PC-3 (cell line): ENCODE measurements at regions not wholly inside any gene's neighbourhood (a gene's known extent, or its start where the extent isn't known, plus 50 kb on each side); places are given as distances from the start of the nearest gene placed in this dataset.

Source experiments
- ATAC-seq: fragments of 200-7000 bp; cut with Tn5 transposase; 2 replicates; pipeline ENCODE4 v1.9.1; 2020; ENCODE audit warnings: mild to moderate bottlenecking, moderate library complexity
- BruUV-seq: library from RNA; stranded (reverse); fragments of 400-500 nt; replicated peaks from 2 replicates; lab custom pipeline; 2021; lab: Mats Ljungman, UMichigan
- CTCF ChIA-PET: fragments of 300-600 bp; sonication (Branson Sonifier 250); formaldehyde crosslinking; loops from one replicate; lab custom pipeline; 2022; ENCODE audit warnings: antibody characterized with exemption; lab: Charles Lee
- POLR2A ChIA-PET: fragments of 300-600 bp; sonication (Branson Sonifier 250); formaldehyde crosslinking; loops from one replicate; lab custom pipeline; 2022; ENCODE audit warnings: antibody characterized with exemption; ENCODE audit not compliant: unreplicated experiment; lab: Charles Lee
- DNase-seq: peaks from one replicate; pipeline ENCODE4 v3.0.0-alpha.2; 2015
- H2AFZ ChIP-seq: fragments of 300-600 bp; sonication (generic); 2 replicates; pipeline ENCODE4 v1.6.0; 2016; ENCODE audit warnings: antibody characterized with exemption, low read length
- H3F3A ChIP-seq: fragments of 300-600 bp; sonication (generic); one replicate; pipeline ENCODE4 v1.6.0; 2017; ENCODE audit warnings: antibody characterized with exemption, low read length, control low read depth, mild to moderate bottlenecking; ENCODE audit not compliant: unreplicated experiment
- H3K27ac ChIP-seq: fragments of 300-600 bp; sonication (generic); 2 replicates; pipeline ENCODE4 v1.5.1; 2016; ENCODE audit warnings: mild to moderate bottlenecking, low read length
- H3K27me3 ChIP-seq: fragments of 300-600 bp; sonication (generic); 2 replicates; pipeline ENCODE4 v1.6.1; 2016; ENCODE audit warnings: low read length, mixed read lengths
- H3K36me3 ChIP-seq: fragments of 300-600 bp; sonication (generic); 2 replicates; pipeline ENCODE4 v1.6.1; 2016; ENCODE audit warnings: low read depth, mixed run types, low read length, mixed read lengths
- H3K4me1 ChIP-seq: fragments of 300-600 bp; sonication (generic); 2 replicates; pipeline ENCODE4 v1.5.1; 2016; ENCODE audit warnings: low read length; ENCODE audit not compliant: insufficient read depth
- H3K4me2 ChIP-seq: fragments of 300-600 bp; sonication (generic); 2 replicates; pipeline ENCODE4 v1.6.0; 2016; ENCODE audit warnings: low read length
- H3K4me3 ChIP-seq: fragments of 300-600 bp; sonication (generic); 2 replicates; pipeline ENCODE4 v1.5.1; 2016; ENCODE audit warnings: mild to moderate bottlenecking, low read length, mixed read lengths
- H3K79me2 ChIP-seq: fragments of 300-600 bp; sonication (generic); 2 replicates; pipeline ENCODE4 v1.6.1; 2017; ENCODE audit warnings: low read length, mixed read lengths
- H3K9ac ChIP-seq: fragments of 300-600 bp; sonication (generic); 2 replicates; pipeline ENCODE4 v1.6.0; 2016; ENCODE audit warnings: mild to moderate bottlenecking, low read length
- H3K9me2 ChIP-seq: fragments of 300-600 bp; sonication (generic); replicated peaks from 2 replicates; pipeline ENCODE4 v1.6.1; 2016; ENCODE audit warnings: mixed run types, low read length, mixed read lengths
- H3K9me3 ChIP-seq: fragments of 300-600 bp; sonication (generic); 2 replicates; pipeline ENCODE4 v1.6.1; 2016; ENCODE audit warnings: low read length, mixed read lengths
- H4K20me1 ChIP-seq: fragments of 300-600 bp; sonication (generic); 2 replicates; pipeline ENCODE4 v1.6.1; 2016; ENCODE audit warnings: low read length, mixed read lengths
- EZH2 ChIP-seq: fragments of 300-600 bp; sonication (generic); IDR thresholded peaks from one replicate; pipeline ENCODE4 v1.6.1; 2017; ENCODE audit warnings: antibody characterized with exemption, mild to moderate bottlenecking, low read length; ENCODE audit not compliant: unreplicated experiment
- EZH2phosphoT487 ChIP-seq: fragments of 300-600 bp; sonication (generic); IDR thresholded peaks from 2 replicates; pipeline ENCODE4 v1.6.1; 2018; ENCODE audit warnings: mild to moderate bottlenecking, antibody characterized with exemption, low read length, borderline replicate concordance
- intact Hi-C: fragments of 100-400 bp; cut with micrococcal nuclease; formaldehyde crosslinking; loops from 2 replicates; pipeline ENCODE4 v1.9.0; 2023
- TF ChIP-seq, protein P1 (sequence below): fragments of 300-600 bp; sonication (generic); conservative IDR thresholded peaks from 2 replicates; pipeline ENCODE4 v1.5.1; 2017; ENCODE audit warnings: antibody characterized with exemption, low read depth, mild to moderate bottlenecking, low read length

DNA sequence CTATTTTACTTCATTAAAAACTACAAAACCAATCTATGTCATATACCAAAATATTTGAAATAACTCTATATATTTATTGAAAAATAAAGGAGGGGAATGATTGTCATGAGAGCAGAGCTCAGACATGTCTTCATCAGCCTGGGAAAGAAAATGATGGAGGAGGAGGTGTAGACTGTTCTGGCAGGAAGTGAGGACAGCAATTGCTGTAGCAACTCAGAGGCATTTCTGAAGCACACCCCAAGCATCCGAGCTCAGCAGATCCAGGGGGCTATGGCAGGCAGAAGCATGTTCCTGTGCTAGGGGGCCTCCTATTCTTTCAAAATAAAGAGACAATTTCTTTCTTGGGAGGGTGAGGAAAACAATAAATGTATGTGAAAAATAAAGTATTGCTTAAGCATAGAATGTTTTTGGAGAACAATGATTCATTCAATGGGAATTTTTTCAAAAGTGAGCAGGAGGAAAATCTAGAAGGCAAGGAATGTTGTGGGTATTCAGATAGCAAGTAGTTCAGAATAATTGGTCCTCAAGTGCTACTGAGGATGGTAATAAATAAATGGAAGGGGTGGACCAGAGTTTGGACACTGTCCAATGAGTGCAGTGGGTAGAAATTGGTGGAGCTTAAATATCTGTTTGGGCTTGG is 383.4 kb downstream of the CDH11 start:
- Histone ChIP-seq H3K79me2 (no peaks in the 10 kb centered on the region), H2AFZ (no peak overlapping the region), H3K27me3 (peaks cover 9% of the 10 kb centered on the region; the same call in 1 of the 2 replicates), H4K20me1 (no peaks in the 10 kb centered on the region), H3K9me2 (no peaks in the 10 kb centered on the region), H3K4me1 (no peaks in the 10 kb centered on the region), H3F3A (no peaks in the 10 kb centered on the region), H3K36me3 (no peaks in the 10 kb centered on the region), H3K27ac (no peak overlapping the region), H3K9me3 (no peaks in the 10 kb centered on the region), H3K9ac (no peak overlapping the region), H3K4me2 (no peak overlapping the region), H3K4me3 (no peak overlapping the region)
- CTCF ChIA-PET = no interaction called here
- POLR2A ChIA-PET = no interaction called here
- TF ChIP-seq EZH2 = no peak
- TF ChIP-seq, protein P1, sequence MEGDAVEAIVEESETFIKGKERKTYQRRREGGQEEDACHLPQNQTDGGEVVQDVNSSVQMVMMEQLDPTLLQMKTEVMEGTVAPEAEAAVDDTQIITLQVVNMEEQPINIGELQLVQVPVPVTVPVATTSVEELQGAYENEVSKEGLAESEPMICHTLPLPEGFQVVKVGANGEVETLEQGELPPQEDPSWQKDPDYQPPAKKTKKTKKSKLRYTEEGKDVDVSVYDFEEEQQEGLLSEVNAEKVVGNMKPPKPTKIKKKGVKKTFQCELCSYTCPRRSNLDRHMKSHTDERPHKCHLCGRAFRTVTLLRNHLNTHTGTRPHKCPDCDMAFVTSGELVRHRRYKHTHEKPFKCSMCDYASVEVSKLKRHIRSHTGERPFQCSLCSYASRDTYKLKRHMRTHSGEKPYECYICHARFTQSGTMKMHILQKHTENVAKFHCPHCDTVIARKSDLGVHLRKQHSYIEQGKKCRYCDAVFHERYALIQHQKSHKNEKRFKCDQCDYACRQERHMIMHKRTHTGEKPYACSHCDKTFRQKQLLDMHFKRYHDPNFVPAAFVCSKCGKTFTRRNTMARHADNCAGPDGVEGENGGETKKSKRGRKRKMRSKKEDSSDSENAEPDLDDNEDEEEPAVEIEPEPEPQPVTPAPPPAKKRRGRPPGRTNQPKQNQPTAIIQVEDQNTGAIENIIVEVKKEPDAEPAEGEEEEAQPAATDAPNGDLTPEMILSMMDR = no peak
- no peak for TF ChIP-seq EZH2phosphoT487
- no peak for ATAC-seq
- DNase-seq = no peak
- intact Hi-C loops = no loop called here
- BruUV-seq = no TSS peak

DNA sequence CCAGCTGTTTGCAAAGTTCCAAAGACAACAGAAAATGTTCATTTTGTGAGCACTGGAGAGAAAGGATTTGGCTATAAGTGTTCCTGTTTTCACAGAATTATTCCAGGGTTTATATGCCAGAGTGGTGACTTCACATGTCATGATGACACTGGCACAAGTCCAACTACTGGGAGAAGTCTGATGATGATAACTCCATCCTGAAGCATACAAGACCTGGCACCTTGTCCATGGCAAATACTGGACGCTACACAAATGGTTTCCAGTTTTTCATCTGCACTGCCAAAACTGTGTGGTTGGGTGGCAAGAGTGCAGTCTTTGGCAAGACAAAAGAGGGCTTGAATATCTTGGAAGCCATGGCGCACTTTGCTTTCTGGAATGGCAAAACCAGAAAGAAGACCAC is 385.0 kb downstream of the CDH11 start:
- DNase-seq (no peak), ATAC-seq (no peak)
- Histone ChIP-seq H3K4me3 (no peak overlapping the region), H3K79me2 (no peaks in the 10 kb centered on the region), H3K4me2 (no peak overlapping the region), H3K9me2 (no peaks in the 10 kb centered on the region), H3F3A (no peaks in the 10 kb centered on the region), H3K36me3 (no peaks in the 10 kb centered on the region), H2AFZ (no peak overlapping the region), H3K27ac (no peak overlapping the region), H4K20me1 (no peaks in the 10 kb centered on the region), H3K9ac (no peak overlapping the region), H3K4me1 (no peaks in the 10 kb centered on the region), H3K27me3 (no peaks in the 10 kb centered on the region), H3K9me3 (no peaks in the 10 kb centered on the region)
- TF ChIP-seq, protein P1 = no peak
- TF ChIP-seq EZH2 = no peak
- no peak for TF ChIP-seq EZH2phosphoT487
- intact Hi-C loops = no loop called here
- ChIA-PET CTCF (no interaction called here), POLR2A (no interaction called here)
- no TSS peak for BruUV-seq

DNA sequence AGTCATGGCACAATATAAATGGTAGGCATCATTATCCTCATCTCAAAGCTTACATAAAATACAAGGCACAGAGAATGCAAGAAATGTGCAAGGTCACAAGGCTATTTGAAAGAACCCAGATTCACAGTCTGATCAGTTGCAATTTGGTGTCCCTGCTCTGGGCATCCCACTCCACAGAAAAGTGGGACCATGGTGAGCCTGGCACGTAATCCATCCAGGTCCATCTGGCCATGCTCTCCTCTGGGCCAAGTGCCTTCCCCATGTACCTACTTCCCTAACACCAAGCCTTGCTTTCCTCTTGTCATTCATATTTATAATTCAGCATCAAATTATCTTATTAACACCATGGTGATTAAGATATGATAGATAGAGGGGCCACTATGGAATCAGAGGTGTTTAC is 390.0 kb downstream of the CDH11 start:
- H3K9me3 ChIP-seq = no peaks in the 10 kb centered on the region
- H2AFZ ChIP-seq = no peak overlapping the region
- H4K20me1 ChIP-seq = no peaks in the 10 kb centered on the region
- DNase-seq (no peak), ATAC-seq (no peak)
- intact Hi-C loops = no loop called here
- H3K79me2 ChIP-seq = no peaks in the 10 kb centered on the region
- POLR2A ChIA-PET = no interaction called here
- no TSS peak for BruUV-seq
- H3K4me2 ChIP-seq = no peak overlapping the region
- no peak overlapping the region for H3K9ac ChIP-seq
- CTCF ChIA-PET = no interaction called here
- H3K27me3 ChIP-seq = no peaks in the 10 kb centered on the region
- no peaks in the 10 kb centered on the region for H3K36me3 ChIP-seq
- no peaks in the 10 kb centered on the region for H3K4me1 ChIP-seq
- no peak overlapping the region for H3K4me3 ChIP-seq
- TF ChIP-seq, protein P1 = no peak
- TF ChIP-seq EZH2phosphoT487 (no peak), EZH2 (no peak)
- H3F3A ChIP-seq = no peaks in the 10 kb centered on the region
- no peaks in the 10 kb centered on the region for H3K9me2 ChIP-seq
- no peak overlapping the region for H3K27ac ChIP-seq
